ENCODE measurements at regions not wholly inside any gene's neighbourhood (a gene's known extent, or its start where the extent isn't known, plus 50 kb on each side); places are given as distances from the start of the nearest gene placed in this dataset.
"Not testable (repeated sequence)": the region's sequence is repeated elsewhere in the genome, so short reads cannot be mapped to it uniquely, and the experiment has no call there.

- Mint-ChIP-seq H3K27me3 (ENCODE audit: low read depth, unreplicated experiment) (peaks cover 42% of the 10 kb centered on the region), H3K36me3 (ENCODE audit: low read depth, unreplicated experiment) (no peaks in the 10 kb centered on the region), H3K9me3 (ENCODE audit: unreplicated experiment) (peaks cover 3% of the 10 kb centered on the region), H3K4me3 (ENCODE audit: unreplicated experiment) (no peak overlapping the region), H3K4me1 (ENCODE audit: low read depth, unreplicated experiment) (no peaks in the 10 kb centered on the region), H3K27ac (ENCODE audit: unreplicated experiment) (no peak overlapping the region)
- Histone ChIP-seq H3K36me3 (ENCODE audit: insufficient read depth, low read length) (no peaks in the 10 kb centered on the region), H3K4me2 (ENCODE audit: low read length) (no peak overlapping the region), H2AFZ (ENCODE audit: low read depth, low read length) (no peak overlapping the region), H3K4me1 (ENCODE audit: insufficient read depth, low read length) (no peaks in the 10 kb centered on the region), H3K27me3 (ENCODE audit: insufficient read depth, low read length) (peaks cover 5% of the 10 kb centered on the region), H3K9me3 (ENCODE audit: insufficient read depth, low read depth, low read length) (no peaks in the 10 kb centered on the region), H4K20me1 (ENCODE audit: insufficient read depth, low read length) (no peaks in the 10 kb centered on the region), H3K79me2 (ENCODE audit: insufficient read depth, low read length) (no peaks in the 10 kb centered on the region), H3K4me3 (ENCODE audit: insufficient read depth, low read depth, low read length) (no peak overlapping the region), H3K9ac (ENCODE audit: low read length) (no peak overlapping the region), H3K27ac (ENCODE audit: low read depth, low read length) (no peak overlapping the region)
- TF ChIP-seq CTCF (IDR thresholded peaks at IDR 0.05; ENCODE audit: insufficient read depth, low read depth, low read length), result no peak
- no peak for TF ChIP-seq EZH2 (IDR thresholded peaks at IDR 0.05; ENCODE audit: insufficient read depth, low read length)
- no peak for FAIRE-seq
- no peak for DNase-seq (ENCODE audit: low read depth)
These were observed 263.5 kb upstream of the PODXL start for GRCh38 chr7:131819891-131820290.

- no peaks in the 10 kb centered on the region for H3K4me1 ChIP-seq (ENCODE audit: insufficient read depth, low read length)
- TF ChIP-seq EZH2 (IDR thresholded peaks at IDR 0.05; ENCODE audit: insufficient read depth, low read length) (no peak), CTCF (IDR thresholded peaks at IDR 0.05; ENCODE audit: insufficient read depth, low read depth, low read length) (no peak)
- no peak overlapping the region for H3K27ac ChIP-seq (ENCODE audit: low read depth, low read length)
- no peak overlapping the region for H3K4me3 ChIP-seq (ENCODE audit: insufficient read depth, low read depth, low read length)
- no peak overlapping the region for H3K9ac ChIP-seq (ENCODE audit: low read length)
- H2AFZ ChIP-seq (ENCODE audit: low read depth, low read length), result no peak overlapping the region
- FAIRE-seq, result no peak
- H3K9me3 ChIP-seq (ENCODE audit: insufficient read depth, low read depth, low read length), result no peaks in the 10 kb centered on the region
- H3K36me3 ChIP-seq (ENCODE audit: insufficient read depth, low read length), result no peaks in the 10 kb centered on the region
- H3K27me3 Mint-ChIP-seq (ENCODE audit: low read depth, unreplicated experiment), result peaks cover 41% of the 10 kb centered on the region
- peaks cover 5% of the 10 kb centered on the region for H3K27me3 ChIP-seq (ENCODE audit: insufficient read depth, low read length)
- H3K9me3 Mint-ChIP-seq (ENCODE audit: unreplicated experiment), result peaks cover 3% of the 10 kb centered on the region
- no peaks in the 10 kb centered on the region for H3K4me1 Mint-ChIP-seq (ENCODE audit: low read depth, unreplicated experiment)
- H3K36me3 Mint-ChIP-seq (ENCODE audit: low read depth, unreplicated experiment), result no peaks in the 10 kb centered on the region
- H4K20me1 ChIP-seq (ENCODE audit: insufficient read depth, low read length), result no peaks in the 10 kb centered on the region
- no peak for DNase-seq (ENCODE audit: low read depth)
- no peak overlapping the region for H3K4me2 ChIP-seq (ENCODE audit: low read length)
- H3K27ac Mint-ChIP-seq (ENCODE audit: unreplicated experiment), result no peak overlapping the region
- no peaks in the 10 kb centered on the region for H3K79me2 ChIP-seq (ENCODE audit: insufficient read depth, low read length)
- H3K4me3 Mint-ChIP-seq (ENCODE audit: unreplicated experiment), result no peak overlapping the region
These were observed 260.1 kb upstream of the PODXL start for GRCh38 chr7:131816391-131817007.

- no peaks in the 10 kb centered on the region for H3K4me1 ChIP-seq (ENCODE audit: insufficient read depth, low read length)
- TF ChIP-seq CTCF (IDR thresholded peaks at IDR 0.05; ENCODE audit: insufficient read depth, low read depth, low read length) (no peak), EZH2 (IDR thresholded peaks at IDR 0.05; ENCODE audit: insufficient read depth, low read length) (no peak)
- Mint-ChIP-seq H3K36me3 (ENCODE audit: low read depth, unreplicated experiment) (no peaks in the 10 kb centered on the region), H3K27ac (ENCODE audit: unreplicated experiment) (no peak overlapping the region), H3K9me3 (ENCODE audit: unreplicated experiment) (no peaks in the 10 kb centered on the region), H3K27me3 (ENCODE audit: low read depth, unreplicated experiment) (peaks cover 10% of the 10 kb centered on the region), H3K4me3 (ENCODE audit: unreplicated experiment) (no peak overlapping the region), H3K4me1 (ENCODE audit: low read depth, unreplicated experiment) (no peaks in the 10 kb centered on the region)
- H3K9me3 ChIP-seq (ENCODE audit: insufficient read depth, low read depth, low read length), result no peaks in the 10 kb centered on the region
- no peak overlapping the region for H3K9ac ChIP-seq (ENCODE audit: low read length)
- H3K79me2 ChIP-seq (ENCODE audit: insufficient read depth, low read length), result no peaks in the 10 kb centered on the region
- FAIRE-seq (no peak), DNase-seq (ENCODE audit: low read depth) (no peak)
- no peaks in the 10 kb centered on the region for H3K27me3 ChIP-seq (ENCODE audit: insufficient read depth, low read length)
- H3K4me3 ChIP-seq (ENCODE audit: insufficient read depth, low read depth, low read length), result no peak overlapping the region
- H3K4me2 ChIP-seq (ENCODE audit: low read length), result no peak overlapping the region
- no peak overlapping the region for H3K27ac ChIP-seq (ENCODE audit: low read depth, low read length)
- H3K36me3 ChIP-seq (ENCODE audit: insufficient read depth, low read length), result no peaks in the 10 kb centered on the region
- no peaks in the 10 kb centered on the region for H4K20me1 ChIP-seq (ENCODE audit: insufficient read depth, low read length)
- H2AFZ ChIP-seq (ENCODE audit: low read depth, low read length), result no peak overlapping the region
These were observed 252.3 kb upstream of the PODXL start for GRCh38 chr7:131808736-131809135.

- H3K79me2 ChIP-seq (ENCODE audit: insufficient read depth, low read length); H3K27ac ChIP-seq (ENCODE audit: low read depth, low read length); H3K4me2 ChIP-seq (ENCODE audit: low read length); H3K4me3 ChIP-seq (ENCODE audit: insufficient read depth, low read depth, low read length); H2AFZ ChIP-seq (ENCODE audit: low read depth, low read length); DNase-seq (ENCODE audit: low read depth); FAIRE-seq; H3K36me3 ChIP-seq (ENCODE audit: insufficient read depth, low read length); H4K20me1 ChIP-seq (ENCODE audit: insufficient read depth, low read length); H3K9me3 ChIP-seq (ENCODE audit: insufficient read depth, low read depth, low read length); H3K9me3 Mint-ChIP-seq (ENCODE audit: unreplicated experiment); H3K27ac Mint-ChIP-seq (ENCODE audit: unreplicated experiment); H3K27me3 ChIP-seq (ENCODE audit: insufficient read depth, low read length); H3K4me1 ChIP-seq (ENCODE audit: insufficient read depth, low read length); H3K4me1 Mint-ChIP-seq (ENCODE audit: low read depth, unreplicated experiment); H3K9ac ChIP-seq (ENCODE audit: low read length); H3K36me3 Mint-ChIP-seq (ENCODE audit: low read depth, unreplicated experiment); H3K4me3 Mint-ChIP-seq (ENCODE audit: unreplicated experiment): not testable (repeated sequence)
- H3K27me3 Mint-ChIP-seq (ENCODE audit: low read depth, unreplicated experiment), result peaks cover 13% of the 10 kb centered on the region
These were observed 251.7 kb upstream of the PODXL start for GRCh38 chr7:131808156-131808555.

Measured in astrocyte (in vitro differentiated cells and primary cell).